Ammon's horn (tissue), 1 donor: ENCODE measurements at regions not wholly inside any gene's neighbourhood (a gene's known extent, or its start where the extent isn't known, plus 50 kb on each side); places are given as distances from the start of the nearest gene placed in this dataset.

Source experiments
- DNase-seq: peaks from one replicate; pipeline ENCODE4 v3.0.0-alpha.2; 2016; ENCODE audit warnings: low spot score

DNA sequence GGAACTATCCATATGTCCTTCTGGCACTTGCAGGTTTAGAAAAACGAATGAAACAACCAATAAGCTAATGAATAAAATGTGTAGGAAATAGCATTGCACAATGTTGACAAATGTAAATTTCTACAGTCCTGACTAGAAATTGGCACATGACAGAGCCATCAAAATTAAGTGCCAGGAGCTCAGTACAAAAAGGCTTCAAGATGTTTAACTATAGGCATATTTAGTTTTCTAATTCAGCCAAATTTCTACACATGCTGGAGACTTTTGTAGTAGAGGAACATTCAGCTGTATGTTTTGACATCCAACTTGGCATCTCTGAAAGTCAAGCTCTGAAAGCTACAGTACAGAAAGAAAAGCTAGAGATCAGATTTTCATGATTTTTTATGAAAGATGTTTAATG, 1999.4 kb upstream of the AGA start:
- no peak for DNase-seq

GRCh38 chr4:179447308-179447707, 2005.1 kb upstream of the AGA start:
- DNase-seq = peak; percentile 45

GRCh38 chr4:179465131-179465797, 2023.0 kb upstream of the AGA start:
- DNase-seq = no peak

DNA sequence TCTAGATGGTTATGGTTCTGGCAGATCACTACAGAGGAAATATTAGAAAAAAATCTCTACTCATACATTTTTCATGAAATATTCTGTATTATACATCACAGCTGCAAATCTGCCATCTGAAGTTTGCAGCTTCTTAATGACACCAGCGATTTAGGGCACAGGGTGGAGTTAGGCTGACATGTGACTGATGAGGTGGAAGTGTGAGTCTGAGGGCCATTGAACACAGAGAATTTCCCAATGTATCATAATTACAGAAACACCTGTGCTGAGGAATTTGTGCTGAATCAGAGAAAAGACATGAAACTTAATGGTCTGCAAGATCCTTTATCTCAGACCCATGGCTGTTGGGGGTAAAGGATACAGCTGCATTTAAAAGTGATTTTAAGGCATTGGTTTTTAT, 2025.6 kb upstream of the AGA start:
- no peak for DNase-seq

- no peak for DNase-seq
Measured at GRCh38 chr4:179472164-179472563, 2029.9 kb upstream of the AGA start.

DNA sequence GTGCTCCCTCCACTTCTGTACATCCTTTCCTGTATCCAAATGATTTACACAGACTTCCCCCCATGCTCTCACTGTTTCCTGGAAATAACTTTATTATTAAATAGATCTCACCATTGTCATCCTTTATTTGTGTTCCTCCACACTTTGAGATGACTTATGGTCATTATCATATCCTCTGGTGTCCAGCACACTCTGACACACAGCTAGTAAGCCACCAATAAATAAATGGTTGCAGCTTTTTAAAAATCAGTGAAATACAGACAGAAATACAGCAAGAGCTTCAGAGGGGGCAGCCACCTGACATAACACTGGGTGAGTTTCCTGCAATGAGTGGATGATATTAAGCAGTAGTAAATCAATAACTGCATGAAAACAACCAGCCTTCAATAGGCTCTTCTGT, 2036.4 kb upstream of the AGA start:
- DNase-seq = no peak

DNA sequence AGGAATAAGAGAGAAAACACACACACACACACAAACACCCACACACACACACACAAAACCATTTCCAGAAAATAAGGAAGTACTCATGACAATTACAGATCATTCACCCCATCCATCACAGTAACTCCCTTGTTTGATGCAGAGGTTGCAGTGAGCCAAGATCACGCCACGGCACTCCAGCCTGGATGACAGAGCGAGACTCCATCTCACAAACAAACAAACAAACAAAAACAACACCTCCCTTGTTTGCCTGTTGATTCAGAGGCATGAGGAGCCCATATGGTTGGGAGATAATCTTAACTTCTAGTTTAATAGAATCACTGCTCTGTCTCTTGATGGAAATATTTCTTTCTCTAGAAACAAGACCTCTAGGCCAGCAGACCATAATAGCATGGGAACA, 2043.5 kb upstream of the AGA start:
- no peak for DNase-seq

GRCh38 chr4:179486570-179487335, 2044.5 kb upstream of the AGA start:
- no peak for DNase-seq

DNA sequence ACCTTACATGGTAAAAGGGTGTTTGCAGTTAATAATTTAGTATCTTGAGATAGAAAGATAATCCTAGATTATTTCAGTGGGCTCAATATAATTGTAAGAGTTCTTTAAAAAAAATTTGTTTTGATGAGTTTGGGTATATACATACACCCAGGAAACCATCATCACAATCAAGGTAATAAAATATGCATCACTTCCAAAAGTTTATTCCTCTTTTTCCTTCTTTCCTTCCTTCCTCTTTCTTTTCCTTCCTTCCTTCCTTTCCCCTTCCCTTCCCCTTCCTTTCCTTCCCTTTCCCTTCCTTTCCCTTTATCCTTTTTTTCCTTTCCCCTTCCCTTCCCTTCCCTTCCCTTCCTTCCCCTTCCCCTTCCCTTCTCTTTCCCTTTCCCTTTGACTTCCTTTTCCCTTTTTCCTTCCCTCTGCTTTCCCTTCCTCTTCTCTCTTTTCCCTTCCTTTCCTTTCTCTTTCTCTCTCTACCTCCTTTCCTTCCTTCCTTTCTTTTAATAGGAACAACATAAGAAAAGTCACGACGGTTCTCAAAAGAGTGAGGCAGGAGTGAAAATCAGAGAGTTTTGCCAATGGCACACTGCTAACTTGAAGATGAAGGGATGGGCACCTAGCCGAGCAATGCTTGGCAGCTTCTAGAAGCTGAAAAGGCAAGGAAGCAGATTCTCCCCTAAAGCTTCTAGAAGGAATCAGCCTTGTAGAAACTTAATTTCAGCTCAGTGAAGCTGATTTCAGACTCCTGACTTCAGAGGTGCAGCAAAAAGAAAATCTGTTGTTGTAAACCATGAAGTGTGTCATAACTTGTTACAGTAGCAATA, 2050.2 kb upstream of the AGA start:
- DNase-seq = no peak

DNA sequence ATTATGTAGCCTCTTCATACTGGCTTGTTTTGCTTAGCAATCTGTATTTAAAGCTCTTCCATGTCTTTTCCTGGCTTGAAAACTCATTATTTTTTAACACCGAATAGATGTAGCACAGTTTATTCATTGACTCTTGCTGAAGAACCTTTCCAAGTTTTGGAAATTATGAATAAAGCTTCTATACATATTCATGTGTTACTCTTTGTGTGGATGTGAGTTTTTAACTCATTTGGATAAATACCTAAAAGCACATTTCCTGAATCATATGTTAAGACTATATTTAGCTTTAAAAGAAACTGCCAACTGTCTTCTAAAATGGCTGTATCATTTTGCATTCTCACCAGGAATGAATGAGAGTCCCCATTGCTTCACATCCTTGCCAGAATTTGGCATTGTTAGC, 2061.7 kb upstream of the AGA start:
- no peak for DNase-seq

DNA sequence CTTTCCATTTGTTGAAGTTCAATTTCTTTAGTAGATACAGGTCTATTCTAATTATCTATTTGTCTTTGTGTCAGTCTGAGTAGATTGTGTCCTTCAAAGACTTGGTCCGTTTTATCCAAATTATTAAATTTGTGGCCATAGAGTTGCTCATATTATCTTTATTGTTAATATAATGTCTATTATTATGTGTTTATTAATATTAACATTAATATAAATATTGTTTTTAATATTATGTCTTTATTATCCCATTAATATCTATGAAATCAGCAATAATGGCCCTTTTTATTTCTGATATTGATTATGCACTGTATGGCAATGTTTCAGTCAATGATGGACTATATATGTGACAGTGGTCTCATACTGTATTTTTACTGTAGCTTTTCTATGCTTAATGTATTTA, 2067.3 kb upstream of the AGA start:
- DNase-seq = no peak

DNA sequence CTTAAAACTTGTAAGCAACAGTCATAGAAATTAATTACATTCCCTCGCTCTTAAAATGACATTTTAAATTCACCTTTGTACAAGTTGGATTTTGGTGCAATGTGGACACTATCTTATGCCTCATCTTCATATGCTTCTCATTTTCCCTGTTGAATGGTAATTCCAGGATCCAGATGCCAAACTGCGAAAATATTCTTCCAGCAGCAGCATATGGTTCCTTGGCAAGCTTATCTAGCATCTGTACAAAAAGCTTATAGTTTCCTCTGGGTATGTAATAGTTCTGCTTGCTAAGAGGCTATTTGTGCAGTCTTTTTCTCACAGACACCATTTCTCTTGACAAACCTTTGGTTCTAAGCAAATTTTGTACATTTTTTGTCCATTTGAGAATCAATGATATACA, 2079.7 kb upstream of the AGA start:
- no peak for DNase-seq

DNA sequence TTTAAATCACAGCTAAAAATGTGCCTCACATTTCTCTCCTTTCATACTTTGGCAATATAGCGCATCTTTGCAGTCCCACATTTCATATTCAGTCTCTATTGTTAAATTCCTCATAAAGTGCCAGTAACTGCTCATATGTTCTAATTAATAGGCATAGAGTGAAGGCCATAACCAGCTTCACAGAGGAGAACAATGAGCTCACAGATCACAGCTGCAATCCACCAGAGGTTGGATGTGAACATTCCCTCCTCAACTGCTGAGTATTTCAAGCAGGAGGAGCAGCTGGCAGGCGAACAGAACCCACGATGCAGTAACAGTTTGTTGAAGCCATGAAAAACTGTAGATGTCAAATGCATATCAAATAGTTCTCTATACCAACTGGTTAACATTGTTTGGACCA, 2088.7 kb upstream of the AGA start:
- DNase-seq = peak; percentile 69

DNA sequence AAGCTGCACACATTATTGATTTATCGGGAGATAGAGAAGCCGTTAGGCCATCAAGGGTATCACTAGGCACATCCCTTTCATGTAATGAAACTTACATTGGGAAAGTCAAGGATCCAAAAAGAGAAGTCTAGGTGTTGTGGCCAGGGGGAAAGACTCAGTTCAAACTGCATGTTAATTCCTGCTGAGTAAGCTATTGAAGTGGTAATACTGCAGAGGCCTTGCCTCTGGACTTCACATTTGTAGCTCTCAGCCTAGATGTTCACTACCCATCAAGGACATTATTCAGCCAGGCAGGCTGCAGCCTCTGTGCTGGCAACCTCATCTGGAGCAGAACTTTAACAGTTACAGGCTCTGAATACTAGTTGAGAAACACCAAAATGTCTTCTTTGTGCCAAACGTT, 2094.5 kb upstream of the AGA start:
- no peak for DNase-seq

DNA sequence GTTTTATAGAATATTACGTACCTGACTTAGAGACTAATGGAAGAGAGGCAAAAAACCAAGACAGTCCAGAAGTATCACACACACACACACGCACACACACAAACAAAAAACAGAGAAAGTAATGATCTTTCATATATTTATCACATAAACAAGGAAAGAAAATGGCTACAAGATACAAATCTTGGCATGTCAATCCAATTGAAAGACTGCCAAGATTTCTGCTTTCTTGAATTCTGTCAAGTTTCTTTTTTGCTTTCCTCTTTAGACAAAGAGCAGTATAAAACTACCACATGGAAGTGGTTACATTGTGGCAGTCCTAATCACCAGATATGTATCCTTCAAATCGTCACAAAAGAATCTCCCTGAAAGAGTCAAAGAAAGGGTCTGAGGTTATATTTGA, 2097.4 kb upstream of the AGA start:
- no peak for DNase-seq

GRCh38 chr4:179543771-179544170, 2101.5 kb upstream of the AGA start:
- no peak for DNase-seq

GRCh38 chr4:179544496-179544895, 2102.3 kb upstream of the AGA start:
- no peak for DNase-seq

DNA sequence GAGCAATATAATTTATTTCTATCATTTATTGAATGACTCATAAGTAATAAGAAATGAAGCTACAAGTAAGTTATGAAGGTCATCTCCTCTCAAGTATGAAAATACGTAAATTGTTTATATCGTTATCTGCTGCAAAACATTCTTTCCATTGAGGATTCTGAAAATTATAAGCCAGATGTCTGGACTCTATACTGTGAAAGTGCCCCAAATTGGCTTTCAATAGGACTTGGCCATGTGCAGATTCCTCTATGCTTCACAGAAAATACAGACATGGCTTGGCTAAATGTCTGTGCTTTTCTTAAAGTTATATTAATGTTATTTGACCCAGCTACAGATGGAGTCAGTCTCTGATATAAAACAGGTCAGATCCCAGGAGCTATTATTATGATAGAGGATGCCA, 2109.9 kb upstream of the AGA start:
- DNase-seq = no peak

DNA sequence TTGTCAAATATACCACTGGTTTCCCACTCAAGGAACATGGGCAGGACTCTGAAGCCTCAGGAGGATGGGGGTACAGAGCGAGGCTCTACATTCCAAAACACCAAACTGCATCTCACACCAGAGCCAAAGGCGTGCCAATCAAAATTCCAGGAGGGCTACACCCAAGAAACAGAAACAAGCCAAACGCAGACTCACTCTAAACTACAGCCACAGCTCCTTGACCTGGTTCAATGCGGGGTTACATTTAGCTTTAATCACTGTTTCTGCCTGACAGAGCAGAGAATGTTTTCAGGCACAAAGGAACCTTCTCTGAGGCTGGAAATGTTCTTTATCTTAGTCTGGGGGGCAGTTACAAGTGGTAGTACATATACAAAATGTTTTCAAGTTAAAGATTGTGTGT, 2121.5 kb upstream of the AGA start:
- DNase-seq = no peak

DNA sequence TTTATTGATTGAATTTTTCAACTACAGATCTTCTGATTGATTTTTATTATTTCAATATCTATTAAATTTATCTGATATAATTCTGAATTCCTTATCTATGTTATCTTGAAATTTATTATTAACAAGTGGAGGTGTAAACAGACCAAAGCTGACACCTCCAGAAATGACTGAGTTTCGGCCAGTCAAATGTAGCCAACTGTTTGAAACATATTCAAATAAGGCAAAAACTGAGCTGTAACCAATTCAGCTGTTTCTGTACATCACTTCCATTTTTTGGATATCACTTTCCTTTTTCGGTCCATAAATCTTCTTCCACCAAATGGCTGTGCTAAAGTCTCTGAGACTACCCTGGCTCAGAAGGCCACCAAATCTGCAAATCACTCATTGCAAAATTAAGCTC, 2127.3 kb upstream of the AGA start:
- DNase-seq = no peak

DNA sequence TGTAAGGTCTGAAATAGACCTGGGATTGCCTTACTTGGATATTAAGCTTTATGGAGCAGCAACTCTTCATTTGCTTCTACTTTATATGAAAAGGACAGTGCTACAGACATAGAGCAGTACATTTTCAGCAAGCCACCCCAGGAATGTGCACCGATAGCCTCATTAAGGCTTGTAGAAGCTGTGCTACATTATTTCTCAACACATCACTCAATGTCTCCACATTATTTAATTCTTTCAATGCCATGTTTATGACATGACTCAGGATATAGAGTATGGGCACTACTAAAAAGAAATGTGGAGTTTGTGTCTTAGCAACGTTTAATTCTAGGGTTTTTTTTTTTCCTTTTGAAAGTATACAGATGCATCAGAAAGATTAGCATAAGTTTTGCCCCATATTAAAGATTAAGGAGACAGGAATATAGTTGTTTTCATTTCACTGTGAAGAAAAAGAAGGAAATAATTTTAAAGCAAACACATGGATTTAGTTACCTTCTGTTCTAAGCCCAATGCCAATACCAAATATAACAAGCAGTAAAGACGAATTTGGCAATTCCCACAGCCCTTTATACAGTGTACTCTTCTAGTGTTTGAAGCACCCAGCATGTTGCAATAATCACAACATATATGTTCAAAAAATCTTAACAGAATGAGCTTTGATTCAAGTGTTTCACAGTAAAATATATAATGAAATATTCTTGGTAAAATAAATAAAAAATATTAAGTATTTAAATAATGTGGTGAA, 2140.1 kb upstream of the AGA start:
- DNase-seq = no peak

- DNase-seq = no peak
Measured at GRCh38 chr4:179583221-179583620, 2141.0 kb upstream of the AGA start.
